Esophagus squamous epithelium (tissue), 4 donors: ENCODE measurements at regions not wholly inside any gene's neighbourhood (a gene's known extent, or its start where the extent isn't known, plus 50 kb on each side); places are given as distances from the start of the nearest gene placed in this dataset.

Source experiments
- POLR2A ChIP-seq, 4 donors: fragments of 450-650 bp; IDR thresholded peaks; one replicate each; pipeline ENCODE4 v1.6.1; 2017; ENCODE audit warnings: antibody characterized with exemption in 4 of 4, mild to moderate bottlenecking in 4 of 4, moderate library complexity in 3 of 4
- TF ChIP-seq, protein P1 (sequence below), 6 experiments: fragments of 450-650 bp in 4 of 6; fragments of 200-600 bp in 2 of 6; sonication (generic) in 2 of 6; IDR thresholded peaks; one replicate each; pipeline ENCODE4 v1.5.1; 2016 to 2019; ENCODE audit warnings: antibody characterized with exemption in 6 of 6, mild to moderate bottlenecking in 4 of 6, moderate library complexity in 4 of 6

DNA sequence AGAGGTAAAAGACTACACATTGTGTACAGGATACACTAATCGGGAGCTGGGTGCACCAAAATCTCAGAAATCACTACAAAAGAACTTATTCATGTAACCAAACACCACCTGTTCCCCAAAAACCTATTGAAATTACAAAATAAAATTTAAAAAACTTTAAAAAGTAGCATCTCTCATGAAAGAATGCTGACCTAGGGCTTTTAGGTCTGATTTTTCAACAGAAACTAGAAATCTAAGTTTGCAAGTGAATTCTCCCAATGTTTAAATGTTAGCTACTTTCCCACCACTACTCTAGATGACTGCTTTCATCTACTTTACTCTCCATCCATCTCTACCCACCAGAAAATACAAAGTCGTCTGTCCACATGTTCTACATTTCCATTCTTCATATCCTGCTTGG, 1447.7 kb downstream of the RPA4 start:
- TF ChIP-seq, protein P1, sequence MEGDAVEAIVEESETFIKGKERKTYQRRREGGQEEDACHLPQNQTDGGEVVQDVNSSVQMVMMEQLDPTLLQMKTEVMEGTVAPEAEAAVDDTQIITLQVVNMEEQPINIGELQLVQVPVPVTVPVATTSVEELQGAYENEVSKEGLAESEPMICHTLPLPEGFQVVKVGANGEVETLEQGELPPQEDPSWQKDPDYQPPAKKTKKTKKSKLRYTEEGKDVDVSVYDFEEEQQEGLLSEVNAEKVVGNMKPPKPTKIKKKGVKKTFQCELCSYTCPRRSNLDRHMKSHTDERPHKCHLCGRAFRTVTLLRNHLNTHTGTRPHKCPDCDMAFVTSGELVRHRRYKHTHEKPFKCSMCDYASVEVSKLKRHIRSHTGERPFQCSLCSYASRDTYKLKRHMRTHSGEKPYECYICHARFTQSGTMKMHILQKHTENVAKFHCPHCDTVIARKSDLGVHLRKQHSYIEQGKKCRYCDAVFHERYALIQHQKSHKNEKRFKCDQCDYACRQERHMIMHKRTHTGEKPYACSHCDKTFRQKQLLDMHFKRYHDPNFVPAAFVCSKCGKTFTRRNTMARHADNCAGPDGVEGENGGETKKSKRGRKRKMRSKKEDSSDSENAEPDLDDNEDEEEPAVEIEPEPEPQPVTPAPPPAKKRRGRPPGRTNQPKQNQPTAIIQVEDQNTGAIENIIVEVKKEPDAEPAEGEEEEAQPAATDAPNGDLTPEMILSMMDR (IDR thresholded peaks at IDR 0.05) = no peak
- TF ChIP-seq POLR2A (IDR thresholded peaks at IDR 0.05) = no peak
